ENCODE measurements at regions not wholly inside any gene's neighbourhood (a gene's known extent, or its start where the extent isn't known, plus 50 kb on each side); places are given as distances from the start of the nearest gene placed in this dataset.

DNA sequence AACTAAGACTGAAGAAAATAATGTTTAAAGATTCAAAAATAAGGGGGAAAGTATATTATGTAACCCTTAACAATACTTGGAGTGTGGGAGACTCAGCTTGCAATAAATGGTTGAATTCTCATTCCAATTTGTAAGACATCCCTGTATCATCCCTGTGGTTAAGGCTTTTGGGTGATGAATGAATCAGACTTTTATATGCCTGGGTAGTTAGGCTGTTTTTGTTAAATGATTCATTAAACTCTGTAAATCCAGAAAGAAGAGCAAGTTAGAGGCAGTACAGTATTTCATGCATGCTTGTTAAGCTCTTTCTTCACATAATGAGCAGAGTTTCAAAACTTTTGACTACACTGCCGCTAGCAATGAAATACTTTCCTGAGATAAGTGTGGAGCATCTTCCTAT lies 948.8 kb downstream of the SOCS6 start:
- TF ChIP-seq RAD21 (IDR thresholded peaks at IDR 0.05; ENCODE audit: low read depth) (no peak), CEBPB (IDR thresholded peaks at IDR 0.05) (no peak), CREB1 (IDR thresholded peaks at IDR 0.05; ENCODE audit: low read depth) (no peak), TCF12 (IDR thresholded peaks at IDR 0.05; ENCODE audit: low read depth) (no peak), NFIC (IDR thresholded peaks at IDR 0.05) (no peak), TAF1 (IDR thresholded peaks at IDR 0.05; ENCODE audit: low read depth) (no peak), FOXM1 (IDR thresholded peaks at IDR 0.05; ENCODE audit: borderline replicate concordance, low read depth) (no peak), ZBTB7A (IDR thresholded peaks at IDR 0.05; ENCODE audit: low read depth) (no peak), EP300 (IDR thresholded peaks at IDR 0.05; ENCODE audit: borderline replicate concordance) (no peak)
- TF ChIP-seq, protein P1, sequence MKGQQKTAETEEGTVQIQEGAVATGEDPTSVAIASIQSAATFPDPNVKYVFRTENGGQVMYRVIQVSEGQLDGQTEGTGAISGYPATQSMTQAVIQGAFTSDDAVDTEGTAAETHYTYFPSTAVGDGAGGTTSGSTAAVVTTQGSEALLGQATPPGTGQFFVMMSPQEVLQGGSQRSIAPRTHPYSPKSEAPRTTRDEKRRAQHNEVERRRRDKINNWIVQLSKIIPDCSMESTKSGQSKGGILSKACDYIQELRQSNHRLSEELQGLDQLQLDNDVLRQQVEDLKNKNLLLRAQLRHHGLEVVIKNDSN (IDR thresholded peaks at IDR 0.05), result no peak

All from Ishikawa (cell line).